ENCODE measurements at regions not wholly inside any gene's neighbourhood (a gene's known extent, or its start where the extent isn't known, plus 50 kb on each side); places are given as distances from the start of the nearest gene placed in this dataset.

GRCh38 chr1:69406244-69406643 is 161.5 kb upstream of the LRRC7 start:
- Histone ChIP-seq H3K4me1 (ENCODE audit: control insufficient read depth in 5 of 5, insufficient read depth in 5 of 5, low read length in 5 of 5) (no peaks in the 10 kb centered on the region), H3K9ac (ENCODE audit: insufficient read depth in 1 of 2, low read length in 2 of 2) (no peak overlapping the region), H3K36me3 (ENCODE audit: control insufficient read depth in 4 of 4, insufficient read depth in 4 of 4, low read length in 4 of 4) (no peaks in the 10 kb centered on the region), H3K27me3 (ENCODE audit: control insufficient read depth in 3 of 3, insufficient read depth in 3 of 3, low read length in 2 of 3) (no peaks in the 10 kb centered on the region), H3K4me3 (no peak overlapping the region), H3K9me3 (ENCODE audit: control insufficient read depth in 4 of 4, insufficient read depth in 3 of 4, low read length in 3 of 4) (peaks cover 0 to 11% (median 0%) of the 10 kb centered on the region in 4 donors), H3K27ac (ENCODE audit: low read depth in 1 of 2, low read length in 1 of 2) (no peak overlapping the region)
- DNase-seq (no peak), ATAC-seq (ENCODE audit: insufficient read depth, low FRiP score) (no peak)
- TF ChIP-seq CTCF (IDR thresholded peaks at IDR 0.05; ENCODE audit: control extremely low read depth, extremely low read depth) = no peak
- 85 to 89% methylated on average over 3 of the region's 3 CpGs for WGBS, 2 donors

GRCh38 chr1:69409731-69410456 is 157.8 kb upstream of the LRRC7 start:
- DNase-seq = no peak
- 76 to 90% methylated on average over 3 of the region's 3 CpGs for WGBS, 2 donors
- no peak for TF ChIP-seq CTCF (IDR thresholded peaks at IDR 0.05; ENCODE audit: control extremely low read depth, extremely low read depth)

GRCh38 chr1:69410457-69410850 is 157.3 kb upstream of the LRRC7 start:
- H3K27me3 ChIP-seq (ENCODE audit: control insufficient read depth in 3 of 3, insufficient read depth in 3 of 3, low read length in 2 of 3) = no peaks in the 10 kb centered on the region
- WGBS, 2 donors = 80 to 86% methylated on average over 3 of the region's 3 CpGs

More at GRCh38 chr1:69409731-69410456, 157.8 kb upstream of the LRRC7 start:
- H3K9ac ChIP-seq (ENCODE audit: insufficient read depth in 1 of 2, low read length in 2 of 2) = no peak overlapping the region
- no peak overlapping the region for H3K4me3 ChIP-seq
- no peaks in the 10 kb centered on the region for H3K36me3 ChIP-seq (ENCODE audit: control insufficient read depth in 4 of 4, insufficient read depth in 4 of 4, low read length in 4 of 4)
- no peaks in the 10 kb centered on the region for H3K27me3 ChIP-seq (ENCODE audit: control insufficient read depth in 3 of 3, insufficient read depth in 3 of 3, low read length in 2 of 3)
- H3K4me1 ChIP-seq (ENCODE audit: control insufficient read depth in 5 of 5, insufficient read depth in 5 of 5, low read length in 5 of 5) = peaks cover 0 to 5% (median 0%) of the 10 kb centered on the region in 5 donors
- H3K9me3 ChIP-seq (ENCODE audit: control insufficient read depth in 4 of 4, insufficient read depth in 3 of 4, low read length in 3 of 4) = peaks cover 0 to 11% (median 0%) of the 10 kb centered on the region in 4 donors
- no peak overlapping the region for H3K27ac ChIP-seq (ENCODE audit: low read depth in 1 of 2, low read length in 1 of 2)
- no peak for ATAC-seq (ENCODE audit: insufficient read depth, low FRiP score)

More at GRCh38 chr1:69410457-69410850, 157.3 kb upstream of the LRRC7 start:
- TF ChIP-seq CTCF (IDR thresholded peaks at IDR 0.05; ENCODE audit: control extremely low read depth, extremely low read depth) = no peak
- no peaks in the 10 kb centered on the region for H3K36me3 ChIP-seq (ENCODE audit: control insufficient read depth in 4 of 4, insufficient read depth in 4 of 4, low read length in 4 of 4)
- peaks cover 0 to 11% (median 0%) of the 10 kb centered on the region in 4 donors for H3K9me3 ChIP-seq (ENCODE audit: control insufficient read depth in 4 of 4, insufficient read depth in 3 of 4, low read length in 3 of 4)
- ATAC-seq (ENCODE audit: insufficient read depth, low FRiP score) (no peak), DNase-seq (no peak)
- H3K4me3 ChIP-seq = no peak overlapping the region
- H3K27ac ChIP-seq (ENCODE audit: low read depth in 1 of 2, low read length in 1 of 2) = no peak overlapping the region
- H3K4me1 ChIP-seq (ENCODE audit: control insufficient read depth in 5 of 5, insufficient read depth in 5 of 5, low read length in 5 of 5) = peaks cover 0 to 5% (median 0%) of the 10 kb centered on the region in 5 donors
- H3K9ac ChIP-seq (ENCODE audit: insufficient read depth in 1 of 2, low read length in 2 of 2) = no peak overlapping the region
